ENCODE measurements at regions not wholly inside any gene's neighbourhood (a gene's known extent, or its start where the extent isn't known, plus 50 kb on each side); places are given as distances from the start of the nearest gene placed in this dataset.

DNA sequence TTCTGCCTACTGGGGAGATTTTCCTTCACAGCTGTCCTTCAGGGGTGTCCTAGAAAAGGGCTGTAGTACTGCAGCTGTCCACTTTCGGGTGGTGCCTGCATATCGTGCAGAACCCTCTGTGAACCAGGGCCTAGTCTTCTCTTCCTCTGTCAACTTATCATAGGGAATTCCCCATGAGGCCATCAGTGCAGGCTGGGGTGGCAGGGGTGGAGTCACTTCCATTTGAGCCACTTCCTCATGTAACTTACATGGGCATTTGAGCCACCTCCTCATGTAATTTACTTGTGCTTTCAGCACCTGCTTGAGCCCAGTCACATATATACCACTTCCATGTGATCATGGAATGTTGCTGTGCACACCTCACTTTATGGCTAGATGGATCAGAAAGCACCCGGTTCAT is 742.0 kb upstream of the RGMB start:
- TF ChIP-seq, protein P1, sequence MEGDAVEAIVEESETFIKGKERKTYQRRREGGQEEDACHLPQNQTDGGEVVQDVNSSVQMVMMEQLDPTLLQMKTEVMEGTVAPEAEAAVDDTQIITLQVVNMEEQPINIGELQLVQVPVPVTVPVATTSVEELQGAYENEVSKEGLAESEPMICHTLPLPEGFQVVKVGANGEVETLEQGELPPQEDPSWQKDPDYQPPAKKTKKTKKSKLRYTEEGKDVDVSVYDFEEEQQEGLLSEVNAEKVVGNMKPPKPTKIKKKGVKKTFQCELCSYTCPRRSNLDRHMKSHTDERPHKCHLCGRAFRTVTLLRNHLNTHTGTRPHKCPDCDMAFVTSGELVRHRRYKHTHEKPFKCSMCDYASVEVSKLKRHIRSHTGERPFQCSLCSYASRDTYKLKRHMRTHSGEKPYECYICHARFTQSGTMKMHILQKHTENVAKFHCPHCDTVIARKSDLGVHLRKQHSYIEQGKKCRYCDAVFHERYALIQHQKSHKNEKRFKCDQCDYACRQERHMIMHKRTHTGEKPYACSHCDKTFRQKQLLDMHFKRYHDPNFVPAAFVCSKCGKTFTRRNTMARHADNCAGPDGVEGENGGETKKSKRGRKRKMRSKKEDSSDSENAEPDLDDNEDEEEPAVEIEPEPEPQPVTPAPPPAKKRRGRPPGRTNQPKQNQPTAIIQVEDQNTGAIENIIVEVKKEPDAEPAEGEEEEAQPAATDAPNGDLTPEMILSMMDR (IDR thresholded peaks at IDR 0.05; ENCODE audit: insufficient read depth, low read length, severe bottlenecking): no peak
- DNase-seq (ENCODE audit: low read depth) (no peak), FAIRE-seq (no peak)
- H3K4me3 ChIP-seq (ENCODE audit: low read depth, low read length): no peak overlapping the region
- no peaks in the 10 kb centered on the region for H3K27me3 ChIP-seq (ENCODE audit: control insufficient read depth, insufficient read depth, low read length)
- H3K36me3 ChIP-seq (ENCODE audit: control insufficient read depth, insufficient read depth, low read length): no peaks in the 10 kb centered on the region

DNA sequence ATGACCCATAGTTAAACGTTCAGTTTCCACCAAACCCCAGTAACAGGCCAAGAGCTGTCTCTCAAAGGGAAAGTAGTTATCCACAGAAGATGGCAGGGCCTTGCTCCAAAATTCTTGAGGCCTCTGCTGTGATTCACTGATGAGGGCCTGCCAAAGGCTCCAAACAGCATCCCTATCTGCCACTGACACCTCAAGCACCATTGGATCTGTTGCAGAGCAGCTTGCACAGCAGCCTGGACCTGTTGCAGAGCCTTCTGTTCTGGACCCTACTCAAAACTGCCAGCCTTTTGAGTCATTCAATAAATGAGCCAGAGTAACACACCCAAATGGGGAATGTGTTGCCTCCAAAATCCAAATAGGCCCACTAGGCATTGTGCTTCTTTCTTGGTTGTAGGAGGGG is 741.5 kb upstream of the RGMB start:
- Histone ChIP-seq H3K36me3 (ENCODE audit: control insufficient read depth, insufficient read depth, low read length) (no peaks in the 10 kb centered on the region), H3K27me3 (ENCODE audit: control insufficient read depth, insufficient read depth, low read length) (no peaks in the 10 kb centered on the region), H3K4me3 (ENCODE audit: low read depth, low read length) (no peak overlapping the region)
- FAIRE-seq (no peak), DNase-seq (ENCODE audit: low read depth) (peak; percentile 9)
- TF ChIP-seq, protein P1 (IDR thresholded peaks at IDR 0.05; ENCODE audit: insufficient read depth, low read length, severe bottlenecking): no peak

DNA sequence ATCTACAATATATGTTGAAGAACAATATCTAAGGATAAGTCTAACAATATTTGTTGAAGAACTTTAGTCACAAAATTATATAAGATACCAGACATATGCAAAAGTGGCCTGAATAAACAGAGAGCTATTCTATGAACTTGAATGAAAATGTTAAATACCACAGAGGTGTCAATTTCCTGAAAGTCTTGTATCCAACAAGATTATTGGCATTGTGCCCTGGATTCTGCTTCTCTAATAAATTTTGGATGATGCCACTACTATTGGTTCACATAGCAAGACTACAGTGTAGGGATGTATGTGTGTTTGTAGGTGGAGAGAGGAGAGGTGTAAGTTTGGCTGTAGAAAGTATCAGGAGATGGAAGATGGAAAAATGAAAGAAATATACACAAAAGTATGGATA is 731.8 kb upstream of the RGMB start:
- H3K27me3 ChIP-seq (ENCODE audit: control insufficient read depth, insufficient read depth, low read length): no peaks in the 10 kb centered on the region
- DNase-seq (ENCODE audit: low read depth): no peak
- TF ChIP-seq, protein P1 (IDR thresholded peaks at IDR 0.05; ENCODE audit: insufficient read depth, low read length, severe bottlenecking): no peak
- no peaks in the 10 kb centered on the region for H3K36me3 ChIP-seq (ENCODE audit: control insufficient read depth, insufficient read depth, low read length)
- FAIRE-seq: no peak
- H3K4me3 ChIP-seq (ENCODE audit: low read depth, low read length): no peak overlapping the region

DNA sequence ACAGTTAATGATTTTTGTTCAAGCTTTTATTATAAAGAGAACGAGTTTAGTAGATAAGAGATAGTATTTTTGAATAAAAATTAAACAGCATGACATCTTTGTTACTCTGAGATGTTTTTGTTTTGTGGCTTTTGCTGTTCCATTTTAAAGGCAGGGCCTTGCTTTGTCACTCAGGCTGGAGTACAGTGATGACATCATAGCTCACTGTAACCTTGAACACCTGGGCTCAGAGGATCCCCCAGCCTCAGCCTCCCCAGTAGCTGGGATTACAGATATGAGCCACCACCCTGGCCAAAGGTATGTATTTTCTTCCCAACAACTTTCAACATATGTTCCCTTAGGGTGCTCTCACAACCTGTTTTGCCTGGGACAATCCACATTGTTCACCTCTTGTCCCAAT is 730.9 kb upstream of the RGMB start:
- no peaks in the 10 kb centered on the region for H3K36me3 ChIP-seq (ENCODE audit: control insufficient read depth, insufficient read depth, low read length)
- no peaks in the 10 kb centered on the region for H3K27me3 ChIP-seq (ENCODE audit: control insufficient read depth, insufficient read depth, low read length)
- FAIRE-seq (no peak), DNase-seq (ENCODE audit: low read depth) (no peak)
- no peak overlapping the region for H3K4me3 ChIP-seq (ENCODE audit: low read depth, low read length)
- TF ChIP-seq, protein P1 (IDR thresholded peaks at IDR 0.05; ENCODE audit: insufficient read depth, low read length, severe bottlenecking): no peak

DNA sequence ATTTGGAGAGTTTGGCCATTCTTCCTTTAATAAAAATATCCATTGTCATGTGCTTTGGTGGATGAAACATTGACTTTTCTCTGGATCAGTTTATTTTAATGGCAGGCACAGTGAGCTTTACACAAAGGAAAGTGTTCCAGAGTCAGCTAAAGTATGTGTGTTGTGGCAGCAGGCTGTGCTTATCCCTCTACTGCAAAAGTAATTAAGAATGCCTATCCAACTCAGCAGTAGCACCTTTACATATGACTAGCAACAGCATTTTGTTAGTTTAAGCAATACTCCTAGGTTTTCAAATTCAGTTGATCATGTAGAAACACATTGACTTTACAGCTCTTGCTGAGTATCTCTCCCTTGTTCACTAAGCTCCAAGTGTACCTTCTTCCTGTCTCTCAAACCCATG is 730.5 kb upstream of the RGMB start:
- FAIRE-seq (no peak), DNase-seq (ENCODE audit: low read depth) (no peak)
- no peaks in the 10 kb centered on the region for H3K27me3 ChIP-seq (ENCODE audit: control insufficient read depth, insufficient read depth, low read length)
- TF ChIP-seq, protein P1 (IDR thresholded peaks at IDR 0.05; ENCODE audit: insufficient read depth, low read length, severe bottlenecking): no peak
- no peak overlapping the region for H3K4me3 ChIP-seq (ENCODE audit: low read depth, low read length)
- no peaks in the 10 kb centered on the region for H3K36me3 ChIP-seq (ENCODE audit: control insufficient read depth, insufficient read depth, low read length)

DNA sequence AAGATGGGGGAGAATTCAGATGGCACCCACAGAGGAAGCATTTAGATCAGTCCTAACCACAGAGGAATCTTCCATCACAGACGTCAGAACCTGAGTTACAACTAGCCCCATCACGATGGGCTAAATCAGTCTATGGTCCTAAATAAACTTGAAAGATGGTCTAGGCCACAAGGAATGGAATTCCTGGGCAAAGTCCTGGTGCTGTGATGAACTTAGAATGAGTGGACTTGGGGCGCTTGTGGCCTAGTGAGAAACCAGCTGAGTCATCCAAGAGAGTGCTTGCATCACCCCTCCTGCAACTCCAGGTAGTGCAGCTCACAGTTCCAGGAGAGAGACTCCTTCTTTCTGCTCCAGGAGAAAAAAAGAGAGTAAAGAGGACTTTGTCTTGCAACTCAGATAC is 722.9 kb upstream of the RGMB start:
- FAIRE-seq (no peak), DNase-seq (ENCODE audit: low read depth) (peak; percentile 69)
- Histone ChIP-seq H3K27me3 (ENCODE audit: control insufficient read depth, insufficient read depth, low read length) (no peaks in the 10 kb centered on the region), H3K36me3 (ENCODE audit: control insufficient read depth, insufficient read depth, low read length) (no peaks in the 10 kb centered on the region), H3K4me3 (ENCODE audit: low read depth, low read length) (no peak overlapping the region)
- TF ChIP-seq, protein P1 (IDR thresholded peaks at IDR 0.05; ENCODE audit: insufficient read depth, low read length, severe bottlenecking): no peak
